ENCODE measurements at regions not wholly inside any gene's neighbourhood (a gene's known extent, or its start where the extent isn't known, plus 50 kb on each side); places are given as distances from the start of the nearest gene placed in this dataset.

DNA sequence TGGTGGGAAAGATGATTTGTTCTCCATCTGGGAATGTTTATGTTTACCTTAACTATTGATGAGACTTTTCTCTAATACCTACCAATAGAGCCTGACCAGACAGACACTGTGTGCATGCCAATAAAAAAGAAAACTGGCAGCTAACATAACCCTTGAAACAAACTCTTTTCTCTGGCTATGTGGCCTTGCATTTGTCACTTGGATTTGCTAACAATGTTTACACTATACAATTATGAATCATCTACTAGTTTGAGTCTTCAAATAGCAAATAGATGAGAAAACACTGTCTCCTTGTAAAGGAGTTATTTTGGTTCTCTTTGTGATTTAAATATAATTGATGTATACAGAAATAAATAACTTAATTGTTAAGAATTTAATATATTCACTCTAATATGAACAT lies 273.1 kb downstream of the SEMA3D start:
- peak; percentile 66 for DNase-seq
- intact Hi-C loops (cut with micrococcal nuclease), result loop anchor here (5.0 kb wide), 1 partner anchor 431 kb away; no protein-coding TSS in a partner anchor
- no TSS peak for BruUV-seq (replicated peaks)

DNA sequence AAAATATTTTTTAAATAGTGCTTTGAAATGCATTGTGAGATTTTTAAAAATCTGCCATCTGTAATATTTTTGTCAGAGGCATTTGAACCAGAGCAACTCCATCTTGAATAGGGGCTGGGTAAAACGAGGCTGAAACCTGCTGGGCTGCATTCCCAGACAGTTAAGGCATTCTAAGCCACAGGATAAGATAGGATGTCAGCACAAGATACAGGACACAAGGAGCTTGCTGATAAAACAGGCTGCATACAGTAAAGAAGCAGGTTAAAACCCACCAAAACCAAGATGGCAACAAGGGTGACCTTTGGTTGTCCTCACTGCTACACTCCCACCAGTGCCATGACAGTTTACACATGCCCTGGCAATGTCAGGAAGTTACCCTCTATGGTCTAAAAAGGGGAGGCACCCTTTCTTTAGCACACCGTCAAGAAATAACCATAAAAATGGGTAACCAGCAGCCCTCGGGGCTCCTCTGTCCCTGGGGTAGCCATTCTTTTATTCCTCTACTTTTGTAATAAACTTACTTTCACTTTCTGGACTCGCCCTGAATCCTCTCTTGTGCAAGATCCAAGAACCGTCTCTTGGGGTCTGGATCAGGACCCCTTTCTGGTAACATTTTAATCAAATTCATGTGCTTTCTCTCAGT lies 273.7 kb downstream of the SEMA3D start:
- intact Hi-C loops (cut with micrococcal nuclease), result loop anchor here (5.0 kb wide), 1 partner anchor 431 kb away; no protein-coding TSS in a partner anchor
- Histone ChIP-seq H3K9me2 (replicated peaks; ENCODE audit: low read length) (no peaks in the 10 kb centered on the region), H3K4me1 (ENCODE audit: insufficient read depth, low read length) (peaks cover 19% of the 10 kb centered on the region), H3K9me3 (ENCODE audit: low read length) (no peaks in the 10 kb centered on the region), H2AFZ (ENCODE audit: low read length) (0 out of 2 replicates have a peak overlapping the region, but pooled peaks have one; percentile 7), H3K27ac (ENCODE audit: low read length) (no peak overlapping the region), H3K4me2 (ENCODE audit: low read length) (no peak overlapping the region), H3F3A (ENCODE audit: low read length, unreplicated experiment) (no peaks in the 10 kb centered on the region), H3K27me3 (ENCODE audit: low read length) (no peaks in the 10 kb centered on the region), H4K20me1 (ENCODE audit: low read length) (no peaks in the 10 kb centered on the region), H3K9ac (ENCODE audit: low read length) (no peak overlapping the region), H3K36me3 (ENCODE audit: low read depth, low read length) (no peaks in the 10 kb centered on the region), H3K4me3 (ENCODE audit: low read length) (no peak overlapping the region), H3K79me2 (ENCODE audit: low read length) (no peaks in the 10 kb centered on the region)
- DNase-seq, result peak; percentile 17
- ChIA-PET POLR2A (ENCODE audit: unreplicated experiment) (no interaction called here), CTCF (no interaction called here)
- no peak; the same call in 1 of the 2 replicates for ATAC-seq
- no TSS peak for BruUV-seq (replicated peaks)
- TF ChIP-seq EZH2 (IDR thresholded peaks at IDR 0.05; ENCODE audit: low read length, unreplicated experiment) (no peak), EZH2phosphoT487 (IDR thresholded peaks at IDR 0.05; ENCODE audit: borderline replicate concordance, low read length) (no peak)
- TF ChIP-seq, protein P1, sequence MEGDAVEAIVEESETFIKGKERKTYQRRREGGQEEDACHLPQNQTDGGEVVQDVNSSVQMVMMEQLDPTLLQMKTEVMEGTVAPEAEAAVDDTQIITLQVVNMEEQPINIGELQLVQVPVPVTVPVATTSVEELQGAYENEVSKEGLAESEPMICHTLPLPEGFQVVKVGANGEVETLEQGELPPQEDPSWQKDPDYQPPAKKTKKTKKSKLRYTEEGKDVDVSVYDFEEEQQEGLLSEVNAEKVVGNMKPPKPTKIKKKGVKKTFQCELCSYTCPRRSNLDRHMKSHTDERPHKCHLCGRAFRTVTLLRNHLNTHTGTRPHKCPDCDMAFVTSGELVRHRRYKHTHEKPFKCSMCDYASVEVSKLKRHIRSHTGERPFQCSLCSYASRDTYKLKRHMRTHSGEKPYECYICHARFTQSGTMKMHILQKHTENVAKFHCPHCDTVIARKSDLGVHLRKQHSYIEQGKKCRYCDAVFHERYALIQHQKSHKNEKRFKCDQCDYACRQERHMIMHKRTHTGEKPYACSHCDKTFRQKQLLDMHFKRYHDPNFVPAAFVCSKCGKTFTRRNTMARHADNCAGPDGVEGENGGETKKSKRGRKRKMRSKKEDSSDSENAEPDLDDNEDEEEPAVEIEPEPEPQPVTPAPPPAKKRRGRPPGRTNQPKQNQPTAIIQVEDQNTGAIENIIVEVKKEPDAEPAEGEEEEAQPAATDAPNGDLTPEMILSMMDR (conservative IDR thresholded peaks at IDR 0.05; ENCODE audit: low read depth, low read length), result no peak

More for the DNA sequence above, 273.1 kb downstream of the SEMA3D start:
- Histone ChIP-seq H3K27me3 (ENCODE audit: low read length) (no peaks in the 10 kb centered on the region), H4K20me1 (ENCODE audit: low read length) (no peaks in the 10 kb centered on the region), H3K27ac (ENCODE audit: low read length) (no peak overlapping the region), H3K9ac (ENCODE audit: low read length) (no peak overlapping the region), H3K9me2 (replicated peaks; ENCODE audit: low read length) (no peaks in the 10 kb centered on the region), H3K36me3 (ENCODE audit: low read depth, low read length) (no peaks in the 10 kb centered on the region), H3K4me3 (ENCODE audit: low read length) (no peak overlapping the region), H3K9me3 (ENCODE audit: low read length) (no peaks in the 10 kb centered on the region; the same call in 1 of the 2 replicates), H3K4me2 (ENCODE audit: low read length) (no peak overlapping the region), H3F3A (ENCODE audit: low read length, unreplicated experiment) (no peaks in the 10 kb centered on the region), H3K4me1 (ENCODE audit: insufficient read depth, low read length) (peaks cover 19% of the 10 kb centered on the region), H3K79me2 (ENCODE audit: low read length) (no peaks in the 10 kb centered on the region), H2AFZ (ENCODE audit: low read length) (no peak overlapping the region)
- CTCF ChIA-PET, result no interaction called here
- TF ChIP-seq EZH2 (IDR thresholded peaks at IDR 0.05; ENCODE audit: low read length, unreplicated experiment) (no peak), EZH2phosphoT487 (IDR thresholded peaks at IDR 0.05; ENCODE audit: borderline replicate concordance, low read length) (no peak)
- TF ChIP-seq, protein P1 (conservative IDR thresholded peaks at IDR 0.05; ENCODE audit: low read depth, low read length), result no peak
- ATAC-seq, result peak; percentile 94
- POLR2A ChIA-PET (ENCODE audit: unreplicated experiment), result interaction anchor here (0.6 kb wide), 1 partner anchor 10 kb away, joined by 3 read pairs; no protein-coding TSS in a partner anchor

DNA sequence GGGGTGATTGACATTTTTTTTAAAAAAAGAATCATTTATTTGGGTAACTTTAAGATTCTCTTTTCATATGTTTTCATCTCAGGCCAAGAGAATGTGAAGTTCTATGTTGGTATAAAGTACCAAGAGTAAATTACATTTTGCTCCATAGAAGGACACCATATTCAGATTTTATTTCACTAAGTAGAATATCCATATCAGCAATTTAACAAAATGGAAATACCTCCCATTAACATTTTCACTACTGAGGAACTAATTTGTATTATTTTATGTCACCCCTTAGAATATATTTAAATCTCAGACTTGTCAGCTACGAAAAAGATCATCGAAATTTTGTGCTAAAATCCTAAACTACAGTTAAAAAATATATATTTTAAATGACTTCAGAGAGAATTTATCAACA lies 274.3 kb downstream of the SEMA3D start:
- H3K9me3 ChIP-seq (ENCODE audit: low read length), result no peaks in the 10 kb centered on the region
- peaks cover 19% of the 10 kb centered on the region for H3K4me1 ChIP-seq (ENCODE audit: insufficient read depth, low read length)
- DNase-seq (no peak), ATAC-seq (no peak)
- no peak overlapping the region for H3K27ac ChIP-seq (ENCODE audit: low read length)
- no peak overlapping the region for H3K4me2 ChIP-seq (ENCODE audit: low read length)
- no TSS peak for BruUV-seq (replicated peaks)
- no peaks in the 10 kb centered on the region for H3K27me3 ChIP-seq (ENCODE audit: low read length)
- no peak overlapping the region for H3K9ac ChIP-seq (ENCODE audit: low read length)
- H4K20me1 ChIP-seq (ENCODE audit: low read length), result no peaks in the 10 kb centered on the region
- H3F3A ChIP-seq (ENCODE audit: low read length, unreplicated experiment), result no peaks in the 10 kb centered on the region
- no peaks in the 10 kb centered on the region for H3K9me2 ChIP-seq (replicated peaks; ENCODE audit: low read length)
- intact Hi-C loops (cut with micrococcal nuclease), result loop anchor here (5.0 kb wide), 1 partner anchor 430 kb away; no protein-coding TSS in a partner anchor
- TF ChIP-seq, protein P1 (conservative IDR thresholded peaks at IDR 0.05; ENCODE audit: low read depth, low read length), result no peak
- no peak for TF ChIP-seq EZH2 (IDR thresholded peaks at IDR 0.05; ENCODE audit: low read length, unreplicated experiment)
- TF ChIP-seq EZH2phosphoT487 (IDR thresholded peaks at IDR 0.05; ENCODE audit: borderline replicate concordance, low read length), result no peak
- POLR2A ChIA-PET (ENCODE audit: unreplicated experiment), result no interaction called here
- H3K79me2 ChIP-seq (ENCODE audit: low read length), result no peaks in the 10 kb centered on the region
- no peaks in the 10 kb centered on the region for H3K36me3 ChIP-seq (ENCODE audit: low read depth, low read length)
- CTCF ChIA-PET, result interaction anchor here (0.6 kb wide), 1 partner anchor 75 kb away, joined by 6 read pairs; no protein-coding TSS in a partner anchor
- H3K4me3 ChIP-seq (ENCODE audit: low read length), result no peak overlapping the region
- H2AFZ ChIP-seq (ENCODE audit: low read length), result no peak overlapping the region

All from PC-3 (cell line).